K562 (cell line): ENCODE measurements at regions not wholly inside any gene's neighbourhood (a gene's known extent, or its start where the extent isn't known, plus 50 kb on each side); places are given as distances from the start of the nearest gene placed in this dataset.

Experiments used
- ATAC-seq: fragments of 200-7000 bp; cut with Tn5 transposase; 3 replicates; pipeline ENCODE4 v1.9.1; 2020; ENCODE audit warnings: moderate library complexity
- BruUV-seq: library from RNA; stranded (reverse); fragments of 400-500 nt; replicated peaks from 2 replicates; lab custom pipeline; 2021; lab: Mats Ljungman, UMichigan
- CTCF ChIA-PET: fragments of 300-600 bp; formaldehyde crosslinking; extraction: SDS; loops from one replicate; lab custom pipeline; 2021; ENCODE audit warnings: low intra/inter-chr PET ratio; lab: Yijun Ruan, JAX
- POLR2A ChIA-PET: fragments of 300-600, 350-650 bp; sonication (Branson Sonifier 250); formaldehyde crosslinking; extraction: SDS; loops from one replicate; lab custom pipeline; 2021; ENCODE audit warnings: antibody characterized with exemption, inconsistent platforms; lab: Yijun Ruan, JAX
- DNase-seq, 4 experiments: peaks; one replicate each; pipeline versions ENCODE4 v3.0.0 to v3.0.0-alpha.2; 2011 to 2018; ENCODE audit warnings: low spot score in 3 of 4, mixed read lengths in 3 of 4; ENCODE audit errors: extremely low read depth in 1 of 4
- FAIRE-seq: peaks from 2 replicates; lab custom pipeline; 2011; peaks lifted over from hg19 to GRCh38; lab: Jason Lieb, UNC
- H2AFZ ChIP-seq: 2 replicates; pipeline ENCODE4 v1.6.0; 2011; ENCODE audit warnings: low read depth, low read length, control low read depth, inconsistent platforms
- H3K27ac ChIP-seq: fragments of 200-600 bp; 3 replicates; pipeline ENCODE4 v1.8.0; 2011; ENCODE audit warnings: low read depth, mild to moderate bottlenecking, control low read depth, inconsistent platforms, low read length, moderate library complexity, mixed read lengths; ENCODE audit errors: extremely low read depth
- H3K27me3 ChIP-seq, 2 experiments: fragments of 300-600 bp in 1 of 2; 2 replicates in 1 of 2; 3 replicates in 1 of 2; pipeline versions ENCODE4 v1.6.0 to v1.8.0; 2011; ENCODE audit warnings: inconsistent platforms in 2 of 2, low read length in 2 of 2, mild to moderate bottlenecking in 1 of 2, mixed read lengths in 1 of 2, moderate library complexity in 1 of 2; ENCODE audit not compliant: control insufficient read depth in 2 of 2, insufficient read depth in 2 of 2
- H3K36me3 ChIP-seq: fragments of 300-600 bp; 3 replicates; pipeline ENCODE4 v1.8.0; 2011; ENCODE audit warnings: mild to moderate bottlenecking, low read length, inconsistent platforms; ENCODE audit not compliant: control insufficient read depth, insufficient read depth
- H3K4me1 ChIP-seq, 2 experiments: fragments of 200-600 bp in 1 of 2; replicated peaks in 1 of 2; 2 replicates in 1 of 2; 3 replicates in 1 of 2; pipeline versions ENCODE4 v1.5.1 to v1.8.0; 2011; ENCODE audit warnings: inconsistent platforms in 2 of 2, low read length in 2 of 2, mild to moderate bottlenecking in 1 of 2, mixed read lengths in 1 of 2, moderate library complexity in 1 of 2; ENCODE audit not compliant: control insufficient read depth in 2 of 2, insufficient read depth in 2 of 2
- H3K4me2 ChIP-seq: 2 replicates; pipeline ENCODE4 v1.6.1; 2011; ENCODE audit warnings: low read length, control low read depth, inconsistent platforms, mixed read lengths; ENCODE audit not compliant: insufficient read depth
- H3K4me3 ChIP-seq: fragments of 200-600 bp; sonication (generic), shearing (Covaris generic); 2 replicates; pipeline ENCODE4 v1.5.1; 2016; ENCODE audit warnings: control low read depth, inconsistent platforms
- H3K79me2 ChIP-seq: fragments of 200-600 bp; 3 replicates; pipeline ENCODE4 v1.8.0; 2011; ENCODE audit warnings: low read length, inconsistent platforms; ENCODE audit not compliant: control insufficient read depth, insufficient read depth
- H3K9ac ChIP-seq, 2 experiments: 2 replicates each; pipeline versions ENCODE4 v1.6.0 to v1.6.1; 2011; ENCODE audit warnings: low read depth in 2 of 2, low read length in 2 of 2, control low read depth in 1 of 2, inconsistent platforms in 1 of 2, mild to moderate bottlenecking in 1 of 2, mixed read lengths in 1 of 2; ENCODE audit not compliant: insufficient read depth in 1 of 2
- H3K9me1 ChIP-seq: one replicate; pipeline ENCODE4 v1.6.0; 2011; ENCODE audit warnings: inconsistent platforms, mild to moderate bottlenecking, low read length, moderate library complexity; ENCODE audit not compliant: control insufficient read depth, insufficient read depth
- H3K9me3 ChIP-seq: replicated peaks from 2 replicates; pipeline ENCODE4 v1.5.1; 2011; ENCODE audit warnings: low read depth, low read length, inconsistent platforms; ENCODE audit not compliant: control insufficient read depth, insufficient read depth
- H4K20me1 ChIP-seq: replicated peaks from 2 replicates; pipeline ENCODE4 v1.6.1; 2011; ENCODE audit warnings: low read length, inconsistent platforms, mixed read lengths; ENCODE audit not compliant: control insufficient read depth, insufficient read depth
- CHAMP1 ChIP-seq: fragments of 450-650 bp; IDR thresholded peaks from 2 replicates; pipeline ENCODE4 v1.6.1; 2016; ENCODE audit warnings: mild to moderate bottlenecking
- E2F3 ChIP-seq: fragments of 250-450 bp; sonication (Bioruptor Pico); IDR thresholded peaks from 2 replicates; pipeline ENCODE4 v1.4.0; 2020; ENCODE audit warnings: mild to moderate bottlenecking
- GTF3C2 ChIP-seq: IDR thresholded peaks from 3 replicates; pipeline ENCODE4 v1.6.1; 2011; ENCODE audit warnings: borderline replicate concordance, mild to moderate bottlenecking, moderate library complexity; ENCODE audit not compliant: insufficient read length; ENCODE audit errors: extremely low read depth
- KDM4B ChIP-seq, 2 experiments: fragments of 450-650 bp in 1 of 2; sonication (generic) in 1 of 2; IDR thresholded peaks; 2 replicates each; pipeline ENCODE4 v1.6.1; 2016 to 2017; ENCODE audit warnings: borderline replicate concordance in 2 of 2, antibody characterized with exemption in 1 of 2, low read depth in 1 of 2, mild to moderate bottlenecking in 1 of 2
- NFATC3 ChIP-seq: fragments of 450-650 bp; IDR thresholded peaks from 2 replicates; pipeline ENCODE4 v1.6.1; 2017; ENCODE audit warnings: mild to moderate bottlenecking
- RFX7 ChIP-seq: fragments of 250-450 bp; sonication (Bioruptor Pico); IDR thresholded peaks from 2 replicates; pipeline ENCODE4 v1.5.1; 2021; ENCODE audit warnings: mild to moderate bottlenecking
- ZBTB9 ChIP-seq: fragments of 450-650 bp; formaldehyde crosslinking; IDR thresholded peaks from 2 replicates; pipeline ENCODE4 v1.4.0; 2020; ENCODE audit warnings: mild to moderate bottlenecking, moderate library complexity
- ZHX1 ChIP-seq: fragments of 150-350 bp; conservative IDR thresholded peaks from 2 replicates; pipeline ENCODE4 v1.6.1; 2014; ENCODE audit warnings: low read length
- ZNF175 ChIP-seq: fragments of 200-800 bp; sonication (Bioruptor generic); IDR thresholded peaks from 2 replicates; pipeline ENCODE4 v1.6.1; 2016; ENCODE audit warnings: low read depth, mild to moderate bottlenecking, missing genetic modification characterization, missing compliant biosample characterization
- ZNF316 ChIP-seq: fragments of 450-650 bp; IDR thresholded peaks from 2 replicates; pipeline ENCODE4 v1.6.1; 2016
- ZNF512 ChIP-seq: IDR thresholded peaks from 2 replicates; pipeline ENCODE4 v1.6.1; 2016; ENCODE audit warnings: missing genetic modification characterization, missing compliant biosample characterization
- WGBS: fragments of 100-300 bp; shearing (Covaris generic); methylation state at CpG from one replicate; pipeline ENCODE4 v1.1.6; 2016; ENCODE audit warnings: low coverage, mixed read lengths; ENCODE audit not compliant: insufficient coverage; ENCODE audit errors: missing lambda C conversion rate; 5-methylcytosine and 5-hydroxymethylcytosine counted together
- in situ Hi-C: fragments of 300-500 bp; cut with MboI; formaldehyde crosslinking; loops from 4 replicates; pipeline ENCODE4 v1.15.0; 2018; ENCODE audit warnings: inconsistent platforms, mixed read lengths
- intact Hi-C: fragments of 100-400 bp; cut with micrococcal nuclease; formaldehyde crosslinking; loops from 2 replicates; pipeline ENCODE4 v1.14.2; 2022

GRCh38 chr11:103794262-103794661 is 242.2 kb upstream of the DDI1 start:
- H3K9me1 ChIP-seq, result no peaks in the 10 kb centered on the region
- intact Hi-C loops, result no loop called here
- ChIA-PET CTCF (no interaction called here), POLR2A (no interaction called here)
- DNase-seq (no peak), ATAC-seq (no peak), FAIRE-seq (no peak)
- no TSS peak for BruUV-seq
- TF ChIP-seq KDM4B (IDR thresholded peaks at IDR 0.05; ENCODE audit: borderline replicate concordance in 2 of 2, low read depth in 1 of 2) (no peak), ZNF175 (CRISPR knock-in tag) (no peak), ZNF512 (tag) (no peak), ZBTB9 (no peak), ZNF316 (no peak), GTF3C2 (no peak), E2F3 (CRISPR knock-in tag) (no peak), CHAMP1 (no peak), ZHX1 (no peak), NFATC3 (no peak), RFX7 (no peak)
- H3K27ac ChIP-seq, result no peak overlapping the region
- H4K20me1 ChIP-seq, result no peaks in the 10 kb centered on the region
- H3K79me2 ChIP-seq, result no peaks in the 10 kb centered on the region
- no peaks in the 10 kb centered on the region for H3K27me3 ChIP-seq
- 3% methylated on average over 2 of the region's 2 CpGs for WGBS
- H3K9me3 ChIP-seq, result no peaks in the 10 kb centered on the region
- no peak overlapping the region for H3K4me3 ChIP-seq
- H3K4me1 ChIP-seq, result no peaks in the 10 kb centered on the region
- H3K36me3 ChIP-seq, result no peaks in the 10 kb centered on the region
- in situ Hi-C loops, result no loop called here
- no peak overlapping the region for H2AFZ ChIP-seq
- no peak overlapping the region for H3K9ac ChIP-seq
- H3K4me2 ChIP-seq, result no peak overlapping the region
